RWPE1 (cell line): ENCODE measurements at regions not wholly inside any gene's neighbourhood (a gene's known extent, or its start where the extent isn't known, plus 50 kb on each side); places are given as distances from the start of the nearest gene placed in this dataset.

Experiments
- CTCF ChIA-PET: fragments of 350-600 bp; sonication (Branson Sonifier 250); formaldehyde crosslinking; extraction: SDS; loops from one replicate; lab custom pipeline; 2021; lab: Yijun Ruan, JAX
- POLR2A ChIA-PET: fragments of 400-600 bp; formaldehyde crosslinking; extraction: SDS; loops from one replicate; lab custom pipeline; 2020; ENCODE audit warnings: antibody characterized with exemption; ENCODE audit not compliant: low non-redundant PET; lab: Yijun Ruan, JAX
- DNase-seq: peaks from one replicate; pipeline ENCODE4 v3.0.0; 2012; ENCODE audit warnings: low spot score
- H3K27ac ChIP-seq: fragments of 450-650 bp; 2 replicates; pipeline ENCODE4 v1.5.1; 2017
- CTCF ChIP-seq: fragments of 450-650 bp; conservative IDR thresholded peaks from 2 replicates; pipeline ENCODE4 v1.5.1; 2017; ENCODE audit warnings: low read depth, mild to moderate bottlenecking

- no peak overlapping the region for H3K27ac ChIP-seq
- TF ChIP-seq CTCF = no peak
- ChIA-PET CTCF (interaction anchor here (0.6 kb wide), 1 partner anchor 632 kb away, joined by 3 read pairs; no protein-coding TSS in a partner anchor), POLR2A (no interaction called here)
- DNase-seq = no peak
Observed at GRCh38 chr1:59072583-59072947, 224.3 kb upstream of the FGGY start.

- H3K27ac ChIP-seq = no peak overlapping the region
- TF ChIP-seq CTCF = no peak
- ChIA-PET POLR2A (no interaction called here), CTCF (no interaction called here)
- no peak for DNase-seq
Observed at GRCh38 chr1:59074598-59074997, 222.3 kb upstream of the FGGY start.

GRCh38 chr1:59075021-59075420 lies 221.9 kb upstream of the FGGY start:
- TF ChIP-seq CTCF = no peak
- POLR2A ChIA-PET = no interaction called here
- CTCF ChIA-PET = no interaction called here
- DNase-seq = no peak
- no peak overlapping the region for H3K27ac ChIP-seq

GRCh38 chr1:59076612-59077011 lies 220.3 kb upstream of the FGGY start:
- POLR2A ChIA-PET = no interaction called here
- peak; percentile 25 for DNase-seq
- CTCF ChIA-PET = interaction anchor here (0.7 to 1.0 kb wide), 3 partner anchors 9 to 75 kb away, joined by 3 to 4 read pairs (median 3); no protein-coding TSS in a partner anchor
- H3K27ac ChIP-seq = no peak overlapping the region
- no peak for TF ChIP-seq CTCF

GRCh38 chr1:59077466-59078069 lies 219.3 kb upstream of the FGGY start:
- POLR2A ChIA-PET = no interaction called here
- DNase-seq = no peak
- no peak overlapping the region for H3K27ac ChIP-seq
- CTCF ChIA-PET = interaction anchor here (0.7 kb wide), 1 partner anchor 18 kb away, joined by 3 read pairs; no protein-coding TSS in a partner anchor
- TF ChIP-seq CTCF = no peak

- ChIA-PET POLR2A (no interaction called here), CTCF (no interaction called here)
- TF ChIP-seq CTCF = no peak
- no peak for DNase-seq
- no peak overlapping the region for H3K27ac ChIP-seq
Observed at GRCh38 chr1:59078070-59078800, 218.7 kb upstream of the FGGY start.
